ENCODE measurements at regions not wholly inside any gene's neighbourhood (a gene's known extent, or its start where the extent isn't known, plus 50 kb on each side); places are given as distances from the start of the nearest gene placed in this dataset.
A peak's percentile ranks its signal among the peaks of the same experiment; 100 is the strongest.

GRCh38 chr1:185427776-185428175 lies 110.7 kb upstream of the IVNS1ABP start:
- no peak for DNase-seq

- DNase-seq, result no peak
Observed at GRCh38 chr1:185427264-185427663, 110.2 kb upstream of the IVNS1ABP start.

GRCh38 chr1:185426848-185427247 lies 109.8 kb upstream of the IVNS1ABP start:
- no peak for DNase-seq

GRCh38 chr1:185425163-185425562 lies 108.1 kb upstream of the IVNS1ABP start:
- no peak for DNase-seq

- DNase-seq, result no peak
Observed at GRCh38 chr1:185421485-185422107, 104.6 kb upstream of the IVNS1ABP start.

GRCh38 chr1:185420588-185421081 lies 103.6 kb upstream of the IVNS1ABP start:
- DNase-seq, result peak in 1 of 2 donors; percentile 54

- DNase-seq, result no peak
Observed at GRCh38 chr1:185419718-185420117, 102.7 kb upstream of the IVNS1ABP start.

- no peak for DNase-seq
Observed at GRCh38 chr1:185418472-185418871, 101.4 kb upstream of the IVNS1ABP start.

- DNase-seq, result no peak
Observed at GRCh38 chr1:185412385-185413087, 95.5 kb upstream of the IVNS1ABP start.

- DNase-seq, result peak in 1 of 2 donors; percentile 33
Observed at GRCh38 chr1:185409763-185410528, 92.9 kb upstream of the IVNS1ABP start.

- no peak for DNase-seq
Observed at GRCh38 chr1:185409345-185409744, 92.3 kb upstream of the IVNS1ABP start.

GRCh38 chr1:185408700-185409270 lies 91.7 kb upstream of the IVNS1ABP start:
- peak in 1 of 2 donors; percentile 18 for DNase-seq

GRCh38 chr1:185406691-185407009 lies 89.6 kb upstream of the IVNS1ABP start:
- DNase-seq, result peak; percentile 30 to 73

GRCh38 chr1:185406006-185406690 lies 89.1 kb upstream of the IVNS1ABP start:
- DNase-seq, result no peak

GRCh38 chr1:185404907-185405568 lies 88.0 kb upstream of the IVNS1ABP start:
- DNase-seq, result peak in 1 of 2 donors; percentile 45

GRCh38 chr1:185404291-185404690 lies 87.2 kb upstream of the IVNS1ABP start:
- no peak for DNase-seq

GRCh38 chr1:185402930-185403329 lies 85.9 kb upstream of the IVNS1ABP start:
- DNase-seq, result peak; percentile 48 to 54

- DNase-seq, result no peak
Observed at GRCh38 chr1:185401019-185401418, 84.0 kb upstream of the IVNS1ABP start.

- DNase-seq, result peak in 1 of 2 donors; percentile 43
Observed at GRCh38 chr1:185400052-185400451, 83.0 kb upstream of the IVNS1ABP start.

GRCh38 chr1:185398599-185398998 lies 81.6 kb upstream of the IVNS1ABP start:
- no peak for DNase-seq

GRCh38 chr1:185398022-185398421 lies 81.0 kb upstream of the IVNS1ABP start:
- DNase-seq, result no peak

- no peak for DNase-seq
Observed at GRCh38 chr1:185397183-185397582, 80.1 kb upstream of the IVNS1ABP start.

All from inflammatory macrophage treated with lipopolysaccharide for 1 hour (primary cell).